SK-N-MC (cell line): ENCODE measurements at regions not wholly inside any gene's neighbourhood (a gene's known extent, or its start where the extent isn't known, plus 50 kb on each side); places are given as distances from the start of the nearest gene placed in this dataset.

ENCODE experiments used
- EZH2 ChIP-seq: fragments of 200-600 bp; sonication (generic); IDR thresholded peaks from one replicate; pipeline ENCODE4 v1.6.1; 2017; ENCODE audit warnings: antibody characterized with exemption
- FOXP2 ChIP-seq: optimal IDR thresholded peaks from 2 replicates; pipeline ENCODE3; 2011; ENCODE audit warnings: mild to moderate bottlenecking, moderate library complexity; ENCODE audit not compliant: insufficient read depth; ENCODE audit errors: extremely low read length, control extremely low read depth
- POLR2AphosphoS5 ChIP-seq: IDR thresholded peaks from 2 replicates; pipeline ENCODE4 v1.6.1; 2012; ENCODE audit warnings: mild to moderate bottlenecking, low read depth, low read length, borderline replicate concordance

DNA sequence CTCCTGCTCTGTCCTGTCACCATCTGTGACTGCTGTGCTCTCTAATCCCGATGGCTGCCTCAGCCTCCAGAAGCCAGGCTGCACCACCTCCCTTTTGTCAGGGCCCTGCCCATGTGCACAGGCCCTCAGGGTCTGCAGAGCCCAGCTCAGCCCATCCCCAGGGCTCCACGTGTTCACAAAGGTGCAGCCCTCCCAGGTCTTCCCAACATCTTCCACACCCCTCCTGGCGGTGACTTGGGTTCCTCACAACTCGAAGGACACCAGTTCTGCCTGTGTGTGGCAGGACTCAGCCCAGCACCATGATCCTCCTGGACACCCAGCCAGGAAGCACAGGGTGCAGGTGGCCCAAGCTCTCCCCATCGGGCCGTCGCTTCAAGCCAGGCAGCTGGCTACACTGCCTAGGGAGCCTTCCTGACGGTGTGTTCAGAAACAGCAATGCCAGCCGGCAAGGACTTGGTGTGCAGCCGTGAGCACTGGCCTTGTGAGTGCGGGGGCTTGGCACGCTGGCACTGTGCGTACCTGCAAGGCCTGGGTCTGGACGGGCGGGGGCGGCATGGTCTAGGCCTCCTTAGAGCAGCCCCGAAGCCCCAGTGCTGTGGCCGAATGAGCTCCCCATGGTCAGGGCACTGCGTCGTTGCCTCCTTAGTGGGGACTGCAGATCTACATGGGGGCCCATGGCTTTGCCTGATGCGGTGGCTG is 96.1 kb downstream of the MRPL36 start:
- TF ChIP-seq POLR2AphosphoS5: no peak
- no peak for TF ChIP-seq EZH2
- TF ChIP-seq FOXP2: no peak
